Neural progenitor cell (in vitro differentiated cells): ENCODE measurements at regions not wholly inside any gene's neighbourhood (a gene's known extent, or its start where the extent isn't known, plus 50 kb on each side); places are given as distances from the start of the nearest gene placed in this dataset.

ENCODE experiments used
- DNase-seq: peaks from one replicate; pipeline ENCODE4 v3.0.0-alpha.2; 2016; ENCODE audit warnings: low spot score
- H2AFZ ChIP-seq: fragments of 200-600 bp; sonication (generic); replicated peaks from 2 replicates; pipeline ENCODE4 v1.6.1; 2016; ENCODE audit warnings: antibody characterized with exemption
- H3F3A ChIP-seq: fragments of 200-600 bp; sonication (generic); 2 replicates; pipeline ENCODE4 v1.6.1; 2016; ENCODE audit warnings: antibody characterized with exemption, low read depth
- H3K27ac ChIP-seq: fragments of 200-600 bp; sonication (generic); 2 replicates; pipeline ENCODE4 v1.5.1; 2016; ENCODE audit warnings: mild to moderate bottlenecking
- H3K27me3 ChIP-seq: fragments of 200-600 bp; sonication (generic); 2 replicates; pipeline ENCODE4 v1.6.1; 2016; ENCODE audit warnings: mild to moderate bottlenecking, moderate library complexity
- H3K36me3 ChIP-seq: fragments of 200-600 bp; sonication (generic); 2 replicates; pipeline ENCODE4 v1.5.1; 2016
- H3K4me1 ChIP-seq: fragments of 200-600 bp; sonication (generic); 2 replicates; pipeline ENCODE4 v1.6.1; 2016; ENCODE audit warnings: mixed run types
- H3K4me2 ChIP-seq: fragments of 200-600 bp; sonication (generic); 2 replicates; pipeline ENCODE4 v1.6.1; 2016
- H3K4me3 ChIP-seq: fragments of 200-600 bp; sonication (generic); 2 replicates; pipeline ENCODE4 v1.5.1; 2016
- H3K79me2 ChIP-seq: fragments of 200-600 bp; sonication (generic); 2 replicates; pipeline ENCODE4 v1.6.1; 2016; ENCODE audit warnings: low read depth
- H3K9ac ChIP-seq: fragments of 200-600 bp; sonication (generic); 2 replicates; pipeline ENCODE4 v1.6.1; 2016
- H3K9me3 ChIP-seq: fragments of 200-600 bp; sonication (generic); 2 replicates; pipeline ENCODE4 v1.5.1; 2016; ENCODE audit warnings: low read depth
- H4K20me1 ChIP-seq: fragments of 200-600 bp; sonication (generic); 2 replicates; pipeline ENCODE4 v1.6.1; 2016; ENCODE audit warnings: low read depth
- H3K27ac Mint-ChIP-seq: 3 replicates; pipeline ENCODE4 v1.8.0; 2021; ENCODE audit warnings: mixed read lengths
- H3K27me3 Mint-ChIP-seq: 2 replicates; pipeline ENCODE4 v1.8.0; 2022; ENCODE audit warnings: low read depth, mild to moderate bottlenecking, inconsistent platforms, moderate library complexity, mixed read lengths; ENCODE audit not compliant: insufficient read depth
- H3K36me3 Mint-ChIP-seq: 3 replicates; pipeline ENCODE4 v1.8.0; 2021; ENCODE audit warnings: mixed read lengths
- H3K4me1 Mint-ChIP-seq: 3 replicates; pipeline ENCODE4 v1.8.0; 2021; ENCODE audit warnings: mixed read lengths
- H3K4me3 Mint-ChIP-seq: 3 replicates; pipeline ENCODE4 v1.8.0; 2021; ENCODE audit warnings: mild to moderate bottlenecking, moderate library complexity, mixed read lengths
- H3K9me3 Mint-ChIP-seq: 3 replicates; pipeline ENCODE4 v1.8.0; 2020; ENCODE audit warnings: mixed read lengths
- EZH2 ChIP-seq: fragments of 200-600 bp; sonication (generic); IDR thresholded peaks from 2 replicates; pipeline ENCODE4 v1.6.1; 2017; ENCODE audit warnings: antibody characterized with exemption, mild to moderate bottlenecking, moderate library complexity
- EZH2phosphoT487 ChIP-seq: fragments of 200-600 bp; sonication (generic); IDR thresholded peaks from 2 replicates; pipeline ENCODE4 v1.6.1; 2017; ENCODE audit warnings: antibody characterized with exemption
- TF ChIP-seq, protein P1 (sequence below): fragments of 200-600 bp; sonication (generic); IDR thresholded peaks from 2 replicates; pipeline ENCODE4 v1.5.1; 2017; ENCODE audit warnings: antibody characterized with exemption, mild to moderate bottlenecking

DNA sequence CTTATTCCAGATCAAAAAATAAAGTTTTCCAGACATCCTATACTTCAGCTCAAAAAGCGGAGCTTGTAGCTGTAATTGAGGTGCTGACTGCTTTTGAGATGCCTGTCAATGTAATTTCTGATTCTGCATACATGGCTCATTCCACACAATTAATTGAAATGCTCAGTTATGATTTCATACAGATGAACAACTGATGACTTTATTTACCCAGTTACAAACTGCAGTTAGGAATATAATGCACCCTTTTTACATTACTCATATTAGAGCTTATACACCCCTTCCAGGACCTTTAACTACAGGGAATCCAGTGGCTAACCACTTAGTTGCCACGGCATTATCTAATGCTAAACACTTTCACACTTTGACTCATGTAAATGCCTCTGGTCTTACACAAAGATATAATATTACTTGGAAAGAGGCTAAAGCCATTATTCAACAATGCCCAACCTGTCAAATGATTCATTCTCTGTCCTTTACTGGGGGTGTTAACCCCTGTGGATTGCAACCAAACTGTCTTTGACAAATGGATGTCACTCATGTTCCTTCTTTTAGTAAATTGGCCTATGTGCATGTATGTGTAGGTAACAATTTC lies 147.3 kb downstream of the ZNF33B start:
- Histone ChIP-seq H3K9me3 (peaks cover 18% of the 10 kb centered on the region), H3F3A (no peaks in the 10 kb centered on the region), H3K27ac (no peak overlapping the region), H3K79me2 (no peaks in the 10 kb centered on the region), H3K4me3 (no peak overlapping the region), H3K27me3 (no peaks in the 10 kb centered on the region), H3K4me2 (no peak overlapping the region), H3K36me3 (no peaks in the 10 kb centered on the region), H3K9ac (no peak overlapping the region), H2AFZ (no peak overlapping the region), H4K20me1 (no peaks in the 10 kb centered on the region), H3K4me1 (no peaks in the 10 kb centered on the region)
- H3K36me3 Mint-ChIP-seq, result no peaks in the 10 kb centered on the region
- peaks cover 40% of the 10 kb centered on the region for H3K9me3 Mint-ChIP-seq
- no peak overlapping the region for H3K27ac Mint-ChIP-seq
- H3K27me3 Mint-ChIP-seq, result no peaks in the 10 kb centered on the region
- H3K4me3 Mint-ChIP-seq, result no peak overlapping the region
- no peaks in the 10 kb centered on the region for H3K4me1 Mint-ChIP-seq
- TF ChIP-seq EZH2phosphoT487 (no peak), EZH2 (no peak)
- TF ChIP-seq, protein P1, sequence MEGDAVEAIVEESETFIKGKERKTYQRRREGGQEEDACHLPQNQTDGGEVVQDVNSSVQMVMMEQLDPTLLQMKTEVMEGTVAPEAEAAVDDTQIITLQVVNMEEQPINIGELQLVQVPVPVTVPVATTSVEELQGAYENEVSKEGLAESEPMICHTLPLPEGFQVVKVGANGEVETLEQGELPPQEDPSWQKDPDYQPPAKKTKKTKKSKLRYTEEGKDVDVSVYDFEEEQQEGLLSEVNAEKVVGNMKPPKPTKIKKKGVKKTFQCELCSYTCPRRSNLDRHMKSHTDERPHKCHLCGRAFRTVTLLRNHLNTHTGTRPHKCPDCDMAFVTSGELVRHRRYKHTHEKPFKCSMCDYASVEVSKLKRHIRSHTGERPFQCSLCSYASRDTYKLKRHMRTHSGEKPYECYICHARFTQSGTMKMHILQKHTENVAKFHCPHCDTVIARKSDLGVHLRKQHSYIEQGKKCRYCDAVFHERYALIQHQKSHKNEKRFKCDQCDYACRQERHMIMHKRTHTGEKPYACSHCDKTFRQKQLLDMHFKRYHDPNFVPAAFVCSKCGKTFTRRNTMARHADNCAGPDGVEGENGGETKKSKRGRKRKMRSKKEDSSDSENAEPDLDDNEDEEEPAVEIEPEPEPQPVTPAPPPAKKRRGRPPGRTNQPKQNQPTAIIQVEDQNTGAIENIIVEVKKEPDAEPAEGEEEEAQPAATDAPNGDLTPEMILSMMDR, result no peak
- DNase-seq, result no peak

DNA sequence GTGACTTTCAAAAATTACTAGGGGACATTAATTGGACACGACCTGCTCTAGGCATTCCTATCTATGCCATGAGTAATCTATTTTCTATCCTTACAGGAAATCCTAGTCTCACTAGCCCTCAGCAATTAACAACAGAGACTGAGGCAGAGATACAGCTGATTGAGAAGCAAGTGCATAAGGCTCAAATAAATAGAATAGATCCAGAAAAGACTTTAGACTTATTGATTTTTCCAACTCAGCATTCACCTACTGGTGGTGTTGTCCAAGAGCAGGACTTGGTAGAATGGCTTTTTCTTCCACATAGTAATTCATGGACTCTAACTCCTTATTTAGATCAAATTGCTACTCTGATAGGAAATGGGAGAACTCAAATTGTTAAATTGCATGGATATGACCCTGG lies 148.0 kb downstream of the ZNF33B start:
- peaks cover 39% of the 10 kb centered on the region for H3K9me3 Mint-ChIP-seq
- peaks cover 20% of the 10 kb centered on the region for H3K9me3 ChIP-seq

GRCh38 chr10:42488416-42488815 lies 150.0 kb downstream of the ZNF33B start:
- H3K9me3 Mint-ChIP-seq, result peaks cover 40% of the 10 kb centered on the region
- no peaks in the 10 kb centered on the region for H3K27me3 Mint-ChIP-seq
- Histone ChIP-seq H3K27me3 (no peaks in the 10 kb centered on the region), H3K4me3 (no peak overlapping the region), H3K79me2 (no peaks in the 10 kb centered on the region), H3K36me3 (no peaks in the 10 kb centered on the region), H3K4me1 (no peaks in the 10 kb centered on the region), H3K9me3 (peaks cover 19% of the 10 kb centered on the region), H3F3A (no peaks in the 10 kb centered on the region), H3K27ac (no peak overlapping the region), H2AFZ (no peak overlapping the region), H3K9ac (no peak overlapping the region), H3K4me2 (no peak overlapping the region), H4K20me1 (no peaks in the 10 kb centered on the region)
- TF ChIP-seq EZH2 (no peak), EZH2phosphoT487 (no peak)
- TF ChIP-seq, protein P1, result no peak
- no peak overlapping the region for H3K4me3 Mint-ChIP-seq
- H3K36me3 Mint-ChIP-seq, result peaks cover 2% of the 10 kb centered on the region
- DNase-seq, result no peak
- H3K27ac Mint-ChIP-seq, result no peak overlapping the region
- H3K4me1 Mint-ChIP-seq, result no peaks in the 10 kb centered on the region

More for the DNA sequence above, 148.0 kb downstream of the ZNF33B start:
- no peak overlapping the region for H3K4me3 Mint-ChIP-seq
- DNase-seq, result no peak
- no peak overlapping the region for H3K9ac ChIP-seq
- H3K4me1 ChIP-seq, result no peaks in the 10 kb centered on the region
- H3F3A ChIP-seq, result no peaks in the 10 kb centered on the region
- no peaks in the 10 kb centered on the region for H4K20me1 ChIP-seq
- H3K79me2 ChIP-seq, result no peaks in the 10 kb centered on the region
- H3K4me2 ChIP-seq, result no peak overlapping the region
- TF ChIP-seq, protein P1, result no peak
- TF ChIP-seq EZH2phosphoT487 (no peak), EZH2 (no peak)
- H3K36me3 ChIP-seq, result no peaks in the 10 kb centered on the region
- no peak overlapping the region for H3K27ac ChIP-seq
- H3K4me1 Mint-ChIP-seq, result no peaks in the 10 kb centered on the region
- no peaks in the 10 kb centered on the region for H3K36me3 Mint-ChIP-seq
- H3K27me3 Mint-ChIP-seq, result no peaks in the 10 kb centered on the region
- H3K4me3 ChIP-seq, result no peak overlapping the region
- no peaks in the 10 kb centered on the region for H3K27me3 ChIP-seq
- no peak overlapping the region for H3K27ac Mint-ChIP-seq
- no peak overlapping the region for H2AFZ ChIP-seq
